ENCODE measurements at regions not wholly inside any gene's neighbourhood (a gene's known extent, or its start where the extent isn't known, plus 50 kb on each side); places are given as distances from the start of the nearest gene placed in this dataset.

DNA sequence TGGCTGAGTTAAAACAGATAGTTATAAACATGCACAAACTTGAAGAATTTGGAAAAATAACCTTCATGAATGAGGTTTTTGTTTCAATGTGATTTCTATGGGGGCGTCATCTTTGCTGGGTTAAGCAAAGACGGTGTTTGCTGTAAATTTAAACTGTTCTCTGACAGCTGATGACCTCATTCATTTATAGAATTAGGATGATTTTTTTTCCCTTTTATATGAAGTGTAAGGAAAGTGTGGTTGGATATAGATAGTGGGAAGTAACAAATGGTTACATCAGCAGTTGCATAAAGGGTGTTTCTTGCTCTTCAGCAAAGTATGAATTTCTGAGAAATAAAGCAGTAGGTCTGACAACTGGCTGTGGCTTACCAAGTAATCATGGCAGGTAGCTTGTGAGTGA lies 137.2 kb upstream of the CENPW start:
- no peaks in the 10 kb centered on the region for H3K9me3 Mint-ChIP-seq
- no peak for DNase-seq (ENCODE audit: low spot score in 2 of 2, unreplicated experiment in 2 of 2)
- no peak overlapping the region for H3K27ac Mint-ChIP-seq
- TF ChIP-seq, protein P1, sequence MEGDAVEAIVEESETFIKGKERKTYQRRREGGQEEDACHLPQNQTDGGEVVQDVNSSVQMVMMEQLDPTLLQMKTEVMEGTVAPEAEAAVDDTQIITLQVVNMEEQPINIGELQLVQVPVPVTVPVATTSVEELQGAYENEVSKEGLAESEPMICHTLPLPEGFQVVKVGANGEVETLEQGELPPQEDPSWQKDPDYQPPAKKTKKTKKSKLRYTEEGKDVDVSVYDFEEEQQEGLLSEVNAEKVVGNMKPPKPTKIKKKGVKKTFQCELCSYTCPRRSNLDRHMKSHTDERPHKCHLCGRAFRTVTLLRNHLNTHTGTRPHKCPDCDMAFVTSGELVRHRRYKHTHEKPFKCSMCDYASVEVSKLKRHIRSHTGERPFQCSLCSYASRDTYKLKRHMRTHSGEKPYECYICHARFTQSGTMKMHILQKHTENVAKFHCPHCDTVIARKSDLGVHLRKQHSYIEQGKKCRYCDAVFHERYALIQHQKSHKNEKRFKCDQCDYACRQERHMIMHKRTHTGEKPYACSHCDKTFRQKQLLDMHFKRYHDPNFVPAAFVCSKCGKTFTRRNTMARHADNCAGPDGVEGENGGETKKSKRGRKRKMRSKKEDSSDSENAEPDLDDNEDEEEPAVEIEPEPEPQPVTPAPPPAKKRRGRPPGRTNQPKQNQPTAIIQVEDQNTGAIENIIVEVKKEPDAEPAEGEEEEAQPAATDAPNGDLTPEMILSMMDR (IDR thresholded peaks at IDR 0.05; ENCODE audit: unreplicated experiment): no peak
- no peaks in the 10 kb centered on the region for H3K36me3 Mint-ChIP-seq
- H3K4me1 Mint-ChIP-seq: peaks cover 10% of the 10 kb centered on the region
- no peaks in the 10 kb centered on the region for H3K27me3 Mint-ChIP-seq (ENCODE audit: low read depth)
- no peak overlapping the region for H3K4me3 Mint-ChIP-seq

DNA sequence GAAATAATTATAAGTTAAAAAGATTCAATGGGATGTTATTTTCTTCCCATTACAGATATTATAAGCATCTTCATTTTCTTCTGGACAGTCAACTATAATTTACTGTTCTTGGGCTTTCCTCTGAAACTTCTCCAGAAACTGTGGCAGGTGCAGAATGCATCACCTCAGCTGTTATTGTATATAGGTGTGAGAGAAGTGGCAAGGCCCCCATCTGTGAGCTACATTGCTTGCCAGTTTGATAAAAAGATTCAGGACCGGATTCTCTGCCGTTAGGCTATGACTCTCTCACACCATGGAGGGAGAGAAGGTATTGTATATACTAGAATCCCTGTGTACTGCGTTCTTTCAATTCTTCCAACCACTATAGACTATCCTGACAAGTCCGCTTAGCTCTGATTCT lies 135.8 kb upstream of the CENPW start:
- DNase-seq (ENCODE audit: low spot score in 2 of 2, unreplicated experiment in 2 of 2): no peak
- no peaks in the 10 kb centered on the region for H3K9me3 Mint-ChIP-seq
- H3K27ac Mint-ChIP-seq: no peak overlapping the region
- H3K4me3 Mint-ChIP-seq: no peak overlapping the region
- no peaks in the 10 kb centered on the region for H3K36me3 Mint-ChIP-seq
- no peaks in the 10 kb centered on the region for H3K27me3 Mint-ChIP-seq (ENCODE audit: low read depth)
- TF ChIP-seq, protein P1 (IDR thresholded peaks at IDR 0.05; ENCODE audit: unreplicated experiment): no peak
- peaks cover 10% of the 10 kb centered on the region for H3K4me1 Mint-ChIP-seq

DNA sequence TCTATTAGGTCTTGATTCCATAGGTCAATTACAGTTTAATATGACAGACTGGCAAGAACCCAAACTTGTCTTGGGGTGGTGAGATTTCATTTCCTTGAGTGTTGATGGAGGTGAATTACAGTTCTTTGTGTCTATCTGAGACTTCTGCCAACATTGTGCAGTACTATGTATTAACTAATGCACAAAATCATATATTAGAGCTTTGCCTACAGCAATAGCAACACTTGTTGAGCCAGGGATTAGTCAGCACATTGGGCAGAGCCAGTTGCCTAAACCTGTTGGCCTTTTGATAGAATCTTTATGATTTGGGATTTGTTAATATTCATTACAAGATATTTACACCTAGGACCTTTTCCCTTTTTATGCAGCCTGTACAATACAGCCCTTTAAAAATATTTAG lies 135.3 kb upstream of the CENPW start:
- DNase-seq (ENCODE audit: low spot score in 2 of 2, unreplicated experiment in 2 of 2): no peak
- no peaks in the 10 kb centered on the region for H3K9me3 Mint-ChIP-seq
- no peak overlapping the region for H3K4me3 Mint-ChIP-seq
- no peak overlapping the region for H3K27ac Mint-ChIP-seq
- H3K27me3 Mint-ChIP-seq (ENCODE audit: low read depth): no peaks in the 10 kb centered on the region
- peaks cover 10% of the 10 kb centered on the region for H3K4me1 Mint-ChIP-seq
- TF ChIP-seq, protein P1 (IDR thresholded peaks at IDR 0.05; ENCODE audit: unreplicated experiment): no peak
- H3K36me3 Mint-ChIP-seq: no peaks in the 10 kb centered on the region

DNA sequence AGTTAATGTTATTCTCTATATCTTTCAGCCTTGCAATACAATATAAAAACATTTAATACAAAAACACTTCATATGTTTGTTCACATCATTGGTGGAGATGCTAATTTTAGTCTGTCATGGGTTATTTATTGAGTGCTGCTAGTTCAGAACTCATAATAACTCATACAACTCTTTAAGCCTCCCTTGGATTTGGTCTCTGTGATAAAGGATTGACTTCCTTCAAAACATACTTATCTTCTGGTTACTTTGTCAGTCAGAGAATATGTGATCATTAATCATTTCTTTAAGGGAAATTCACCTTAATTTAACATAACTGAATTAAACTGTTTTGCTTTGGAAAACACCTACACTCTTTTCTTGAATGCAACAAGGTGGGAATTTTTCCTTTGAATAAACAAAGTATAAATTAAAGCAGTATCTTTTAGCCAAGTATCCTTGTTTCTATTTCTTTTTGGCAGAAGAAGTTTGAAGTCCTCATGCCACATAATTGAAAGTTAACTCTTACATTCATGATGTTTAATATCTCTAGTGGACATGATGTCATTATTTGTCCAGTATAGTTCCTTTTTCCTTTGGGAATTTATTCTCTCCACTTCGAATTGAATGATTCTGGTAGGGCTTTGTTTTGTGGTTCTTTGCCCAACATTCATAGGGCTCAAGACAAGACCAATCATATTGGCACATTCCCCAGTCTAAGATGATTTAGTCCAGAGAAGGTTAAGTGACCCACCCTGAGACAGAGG lies 133.2 kb upstream of the CENPW start:
- H3K4me3 Mint-ChIP-seq: no peak overlapping the region
- H3K36me3 Mint-ChIP-seq: no peaks in the 10 kb centered on the region
- peaks cover 10% of the 10 kb centered on the region for H3K4me1 Mint-ChIP-seq
- no peak overlapping the region for H3K27ac Mint-ChIP-seq
- TF ChIP-seq, protein P1 (IDR thresholded peaks at IDR 0.05; ENCODE audit: unreplicated experiment): no peak
- peaks cover 4% of the 10 kb centered on the region for H3K9me3 Mint-ChIP-seq
- no peak for DNase-seq (ENCODE audit: low spot score in 2 of 2, unreplicated experiment in 2 of 2)
- no peaks in the 10 kb centered on the region for H3K27me3 Mint-ChIP-seq (ENCODE audit: low read depth)

DNA sequence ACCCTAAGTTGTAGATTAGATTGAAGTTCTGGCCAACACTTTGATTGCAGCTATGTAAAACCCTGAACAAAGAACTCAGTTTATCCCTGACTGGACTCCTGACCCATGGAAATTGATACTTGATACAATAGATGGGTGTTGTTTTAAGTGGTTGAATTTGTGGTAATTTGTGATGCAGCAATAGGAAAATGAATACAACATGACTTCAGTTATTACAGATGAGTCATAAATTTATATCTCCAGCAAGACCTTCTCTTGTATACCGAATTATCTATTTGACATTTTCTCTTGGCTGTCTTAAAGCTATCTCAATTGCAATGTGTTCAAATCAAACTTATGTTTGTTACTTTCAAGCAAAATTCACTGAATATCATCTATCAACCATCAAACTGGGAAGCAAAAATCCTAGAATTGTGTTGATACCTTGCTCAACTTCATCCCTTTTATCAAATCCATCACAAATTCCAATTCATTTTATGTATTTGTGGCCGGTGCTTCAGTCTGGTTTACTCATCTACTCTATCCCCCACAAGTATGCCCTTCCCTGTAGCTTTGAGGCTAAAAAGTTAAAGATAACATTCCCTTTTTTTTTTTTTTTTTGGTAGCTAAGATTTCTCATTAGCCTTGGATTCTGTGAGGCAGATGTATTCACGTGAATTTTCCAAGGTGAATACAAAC lies 129.4 kb upstream of the CENPW start:
- H3K9me3 Mint-ChIP-seq: peaks cover 18% of the 10 kb centered on the region
- no peaks in the 10 kb centered on the region for H3K36me3 Mint-ChIP-seq
- no peak for DNase-seq (ENCODE audit: low spot score in 2 of 2, unreplicated experiment in 2 of 2)
- TF ChIP-seq, protein P1 (IDR thresholded peaks at IDR 0.05; ENCODE audit: unreplicated experiment): no peak
- no peaks in the 10 kb centered on the region for H3K27me3 Mint-ChIP-seq (ENCODE audit: low read depth)
- H3K4me1 Mint-ChIP-seq: no peaks in the 10 kb centered on the region
- no peak overlapping the region for H3K27ac Mint-ChIP-seq
- H3K4me3 Mint-ChIP-seq: no peak overlapping the region
